ENCODE measurements at regions not wholly inside any gene's neighbourhood (a gene's known extent, or its start where the extent isn't known, plus 50 kb on each side); places are given as distances from the start of the nearest gene placed in this dataset.

- Mint-ChIP-seq H3K27me3 (ENCODE audit: low read depth) (no peaks in the 10 kb centered on the region), H3K9me3 (peaks cover 3% of the 10 kb centered on the region), H3K27ac (ENCODE audit: unreplicated experiment) (no peak overlapping the region), H3K36me3 (ENCODE audit: low read depth) (no peaks in the 10 kb centered on the region), H3K4me3 (no peak overlapping the region), H3K4me1 (no peaks in the 10 kb centered on the region)
- DNase-seq (ENCODE audit: low read depth, low spot score): no peak
- TF ChIP-seq CTCF (conservative IDR thresholded peaks at IDR 0.05): no peak
Measured at GRCh38 chr18:77392321-77392720, 142.7 kb downstream of the GALR1 start.

GRCh38 chr18:77393519-77393918, 143.9 kb downstream of the GALR1 start:
- H3K4me1 Mint-ChIP-seq: no peaks in the 10 kb centered on the region
- TF ChIP-seq CTCF (conservative IDR thresholded peaks at IDR 0.05): no peak

GRCh38 chr18:77395953-77396352, 146.3 kb downstream of the GALR1 start:
- no peak overlapping the region for H3K4me3 Mint-ChIP-seq
- no peak overlapping the region for H3K27ac Mint-ChIP-seq (ENCODE audit: unreplicated experiment)
- no peaks in the 10 kb centered on the region for H3K4me1 Mint-ChIP-seq
- H3K27me3 Mint-ChIP-seq (ENCODE audit: low read depth): no peaks in the 10 kb centered on the region
- no peak for DNase-seq (ENCODE audit: low read depth, low spot score)
- H3K36me3 Mint-ChIP-seq (ENCODE audit: low read depth): no peaks in the 10 kb centered on the region
- H3K9me3 Mint-ChIP-seq: peaks cover 3% of the 10 kb centered on the region
- no peak for TF ChIP-seq CTCF (conservative IDR thresholded peaks at IDR 0.05)

More at GRCh38 chr18:77393519-77393918, 143.9 kb downstream of the GALR1 start:
- Mint-ChIP-seq H3K27me3 (ENCODE audit: low read depth) (no peaks in the 10 kb centered on the region), H3K9me3 (peaks cover 3% of the 10 kb centered on the region), H3K4me3 (no peak overlapping the region), H3K27ac (ENCODE audit: unreplicated experiment) (no peak overlapping the region), H3K36me3 (ENCODE audit: low read depth) (no peaks in the 10 kb centered on the region)
- DNase-seq (ENCODE audit: low read depth, low spot score): no peak

- Mint-ChIP-seq H3K4me3 (no peak overlapping the region), H3K9me3 (no peaks in the 10 kb centered on the region), H3K27me3 (ENCODE audit: low read depth) (no peaks in the 10 kb centered on the region), H3K27ac (ENCODE audit: unreplicated experiment) (no peak overlapping the region), H3K36me3 (ENCODE audit: low read depth) (no peaks in the 10 kb centered on the region), H3K4me1 (no peaks in the 10 kb centered on the region)
- TF ChIP-seq CTCF (conservative IDR thresholded peaks at IDR 0.05): no peak
- DNase-seq (ENCODE audit: low read depth, low spot score): no peak
Measured at GRCh38 chr18:77397056-77397455, 147.4 kb downstream of the GALR1 start.

GRCh38 chr18:77397617-77398016, 148.0 kb downstream of the GALR1 start:
- Mint-ChIP-seq H3K4me3 (no peak overlapping the region), H3K4me1 (no peaks in the 10 kb centered on the region), H3K9me3 (no peaks in the 10 kb centered on the region), H3K27ac (ENCODE audit: unreplicated experiment) (no peak overlapping the region), H3K36me3 (ENCODE audit: low read depth) (no peaks in the 10 kb centered on the region), H3K27me3 (ENCODE audit: low read depth) (no peaks in the 10 kb centered on the region)
- TF ChIP-seq CTCF (conservative IDR thresholded peaks at IDR 0.05): no peak
- DNase-seq (ENCODE audit: low read depth, low spot score): no peak

- no peaks in the 10 kb centered on the region for H3K4me1 Mint-ChIP-seq
- TF ChIP-seq CTCF (conservative IDR thresholded peaks at IDR 0.05): no peak
- H3K9me3 Mint-ChIP-seq: no peaks in the 10 kb centered on the region
- no peaks in the 10 kb centered on the region for H3K36me3 Mint-ChIP-seq (ENCODE audit: low read depth)
- no peak overlapping the region for H3K27ac Mint-ChIP-seq (ENCODE audit: unreplicated experiment)
- H3K27me3 Mint-ChIP-seq (ENCODE audit: low read depth): no peaks in the 10 kb centered on the region
- no peak overlapping the region for H3K4me3 Mint-ChIP-seq
- DNase-seq (ENCODE audit: low read depth, low spot score): no peak
Measured at GRCh38 chr18:77400561-77400960, 150.9 kb downstream of the GALR1 start.

Measured in neural crest cell (in vitro differentiated cells).